T47D (cell line): ENCODE measurements at regions not wholly inside any gene's neighbourhood (a gene's known extent, or its start where the extent isn't known, plus 50 kb on each side); places are given as distances from the start of the nearest gene placed in this dataset.

ENCODE experiments used
- DNase-seq, 2 experiments: peaks; one replicate each; pipeline versions ENCODE4 v3.0.0 to v3.0.0-alpha.2; 2011 to 2012; ENCODE audit warnings: low read depth in 1 of 2, low spot score in 1 of 2
- JUND ChIP-seq: IDR thresholded peaks from 2 replicates; pipeline ENCODE4 v1.6.1; 2012; ENCODE audit warnings: low read depth
- in situ Hi-C: cut with HindIII; loops from 2 replicates; pipeline ENCODE4 v1.10.0; 2016; ENCODE audit warnings: low sequenced_read_pairs, low pct_unique_long_range_greater_than_20kb

GRCh38 chr10:59099481-59099880, 77.0 kb upstream of the PHYHIPL start:
- in situ Hi-C loops = no loop called here
- TF ChIP-seq JUND = no peak
- DNase-seq = no peak

- in situ Hi-C loops = no loop called here
- DNase-seq = no peak
- no peak for TF ChIP-seq JUND
Measured at GRCh38 chr10:59102394-59102793, 74.0 kb upstream of the PHYHIPL start.

- no peak for DNase-seq
- in situ Hi-C loops = no loop called here
- no peak for TF ChIP-seq JUND
Measured at GRCh38 chr10:59104186-59104585, 72.3 kb upstream of the PHYHIPL start.

- no peak for DNase-seq
- TF ChIP-seq JUND = no peak
- in situ Hi-C loops = no loop called here
Measured at GRCh38 chr10:59106441-59106840, 70.0 kb upstream of the PHYHIPL start.

GRCh38 chr10:59107147-59107546, 69.3 kb upstream of the PHYHIPL start:
- in situ Hi-C loops = no loop called here
- no peak for DNase-seq
- TF ChIP-seq JUND = no peak

GRCh38 chr10:59108296-59108870, 68.1 kb upstream of the PHYHIPL start:
- TF ChIP-seq JUND = no peak
- no peak for DNase-seq
- in situ Hi-C loops = no loop called here

- DNase-seq = no peak
- in situ Hi-C loops = no loop called here
- TF ChIP-seq JUND = no peak
Measured at GRCh38 chr10:59108886-59109288, 67.6 kb upstream of the PHYHIPL start.

- DNase-seq = no peak
- TF ChIP-seq JUND = no peak
- in situ Hi-C loops = no loop called here
Measured at GRCh38 chr10:59109826-59110225, 66.6 kb upstream of the PHYHIPL start.

GRCh38 chr10:59124187-59124586, 52.3 kb upstream of the PHYHIPL start:
- TF ChIP-seq JUND = no peak
- in situ Hi-C loops = no loop called here
- DNase-seq = no peak

- no peak for DNase-seq
- TF ChIP-seq JUND = no peak
- in situ Hi-C loops = no loop called here
Measured at GRCh38 chr10:59125666-59126065, 50.8 kb upstream of the PHYHIPL start.

- TF ChIP-seq JUND = no peak
- in situ Hi-C loops = no loop called here
- no peak for DNase-seq
Measured at GRCh38 chr10:59126261-59126660, 50.2 kb upstream of the PHYHIPL start.
